ENCODE measurements at regions not wholly inside any gene's neighbourhood (a gene's known extent, or its start where the extent isn't known, plus 50 kb on each side); places are given as distances from the start of the nearest gene placed in this dataset.

DNA sequence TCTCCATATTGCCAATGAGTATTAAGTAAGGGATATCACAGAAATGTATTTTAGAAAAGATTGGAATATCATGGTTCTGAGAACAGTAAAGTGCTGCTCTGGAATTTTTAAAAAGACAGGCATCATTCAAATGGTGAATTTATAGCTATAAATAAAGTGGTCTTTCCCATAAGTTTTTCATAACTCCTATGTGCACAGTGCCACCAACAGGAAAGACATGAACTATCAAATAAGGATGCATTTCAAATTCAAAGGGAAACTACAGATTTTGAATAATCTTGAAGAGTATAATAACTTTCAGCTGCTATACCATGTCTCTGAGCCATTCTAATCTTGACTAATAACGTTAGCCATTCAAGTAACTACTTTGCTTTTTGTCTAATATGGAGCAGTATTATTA is 456.8 kb upstream of the GJE1 start:
- H3K9me3 ChIP-seq (ENCODE audit: insufficient read depth, low read depth, low read length): no peaks in the 10 kb centered on the region
- H3K27me3 Mint-ChIP-seq (ENCODE audit: low read depth, unreplicated experiment): no peaks in the 10 kb centered on the region

DNA sequence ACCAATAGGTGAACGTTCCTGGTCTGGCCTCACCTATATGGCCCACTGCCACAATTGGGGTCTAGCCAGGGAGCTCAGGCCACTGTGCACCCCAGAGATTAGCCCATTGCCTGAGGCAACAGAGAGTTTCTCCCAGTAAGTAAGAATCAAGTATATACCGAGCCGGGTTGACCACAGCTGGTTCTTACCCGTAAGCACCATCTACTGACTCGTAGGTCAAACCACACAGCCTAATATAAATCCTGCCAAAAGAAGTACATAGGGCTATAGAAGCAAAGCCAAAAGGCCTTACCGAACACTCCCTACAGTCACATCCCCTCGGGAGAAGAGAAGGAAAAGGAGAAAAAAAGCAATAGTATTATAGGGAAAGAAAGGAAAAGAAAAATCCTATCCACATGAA is 463.6 kb upstream of the GJE1 start:
- Mint-ChIP-seq H3K9me3 (ENCODE audit: unreplicated experiment) (no peaks in the 10 kb centered on the region), H3K4me3 (ENCODE audit: unreplicated experiment) (no peak overlapping the region), H3K27me3 (ENCODE audit: low read depth, unreplicated experiment) (no peaks in the 10 kb centered on the region), H3K27ac (ENCODE audit: unreplicated experiment) (no peak overlapping the region), H3K36me3 (ENCODE audit: low read depth, unreplicated experiment) (no peaks in the 10 kb centered on the region), H3K4me1 (ENCODE audit: low read depth, unreplicated experiment) (peaks cover 7% of the 10 kb centered on the region)
- Histone ChIP-seq H3K4me3 (ENCODE audit: insufficient read depth, low read depth, low read length) (no peak overlapping the region), H3K27ac (ENCODE audit: low read depth, low read length) (no peak overlapping the region), H4K20me1 (ENCODE audit: insufficient read depth, low read length) (no peaks in the 10 kb centered on the region), H2AFZ (ENCODE audit: low read depth, low read length) (no peak overlapping the region), H3K27me3 (ENCODE audit: insufficient read depth, low read length) (no peaks in the 10 kb centered on the region), H3K4me2 (ENCODE audit: low read length) (no peak overlapping the region), H3K36me3 (ENCODE audit: insufficient read depth, low read length) (no peaks in the 10 kb centered on the region), H3K9me3 (ENCODE audit: insufficient read depth, low read depth, low read length) (no peaks in the 10 kb centered on the region), H3K4me1 (ENCODE audit: insufficient read depth, low read length) (no peaks in the 10 kb centered on the region), H3K79me2 (ENCODE audit: insufficient read depth, low read length) (no peaks in the 10 kb centered on the region), H3K9ac (ENCODE audit: low read length) (no peak overlapping the region)
- DNase-seq (ENCODE audit: low read depth): no peak
- FAIRE-seq: no peak
- TF ChIP-seq, protein P1, sequence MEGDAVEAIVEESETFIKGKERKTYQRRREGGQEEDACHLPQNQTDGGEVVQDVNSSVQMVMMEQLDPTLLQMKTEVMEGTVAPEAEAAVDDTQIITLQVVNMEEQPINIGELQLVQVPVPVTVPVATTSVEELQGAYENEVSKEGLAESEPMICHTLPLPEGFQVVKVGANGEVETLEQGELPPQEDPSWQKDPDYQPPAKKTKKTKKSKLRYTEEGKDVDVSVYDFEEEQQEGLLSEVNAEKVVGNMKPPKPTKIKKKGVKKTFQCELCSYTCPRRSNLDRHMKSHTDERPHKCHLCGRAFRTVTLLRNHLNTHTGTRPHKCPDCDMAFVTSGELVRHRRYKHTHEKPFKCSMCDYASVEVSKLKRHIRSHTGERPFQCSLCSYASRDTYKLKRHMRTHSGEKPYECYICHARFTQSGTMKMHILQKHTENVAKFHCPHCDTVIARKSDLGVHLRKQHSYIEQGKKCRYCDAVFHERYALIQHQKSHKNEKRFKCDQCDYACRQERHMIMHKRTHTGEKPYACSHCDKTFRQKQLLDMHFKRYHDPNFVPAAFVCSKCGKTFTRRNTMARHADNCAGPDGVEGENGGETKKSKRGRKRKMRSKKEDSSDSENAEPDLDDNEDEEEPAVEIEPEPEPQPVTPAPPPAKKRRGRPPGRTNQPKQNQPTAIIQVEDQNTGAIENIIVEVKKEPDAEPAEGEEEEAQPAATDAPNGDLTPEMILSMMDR (IDR thresholded peaks at IDR 0.05; ENCODE audit: insufficient read depth, low read depth, low read length): no peak
- no peak for TF ChIP-seq EZH2 (IDR thresholded peaks at IDR 0.05; ENCODE audit: insufficient read depth, low read length)

More for the DNA sequence above, 456.8 kb upstream of the GJE1 start:
- H3K4me1 Mint-ChIP-seq (ENCODE audit: low read depth, unreplicated experiment): no peaks in the 10 kb centered on the region
- no peak overlapping the region for H3K9ac ChIP-seq (ENCODE audit: low read length)
- no peaks in the 10 kb centered on the region for H3K79me2 ChIP-seq (ENCODE audit: insufficient read depth, low read length)
- H3K27ac Mint-ChIP-seq (ENCODE audit: unreplicated experiment): no peak overlapping the region
- no peaks in the 10 kb centered on the region for H3K4me1 ChIP-seq (ENCODE audit: insufficient read depth, low read length)
- H3K27ac ChIP-seq (ENCODE audit: low read depth, low read length): no peak overlapping the region
- no peaks in the 10 kb centered on the region for H3K36me3 Mint-ChIP-seq (ENCODE audit: low read depth, unreplicated experiment)
- H3K4me3 Mint-ChIP-seq (ENCODE audit: unreplicated experiment): no peak overlapping the region
- H2AFZ ChIP-seq (ENCODE audit: low read depth, low read length): no peak overlapping the region
- H3K4me3 ChIP-seq (ENCODE audit: insufficient read depth, low read depth, low read length): no peak overlapping the region
- DNase-seq (ENCODE audit: low read depth) (no peak), FAIRE-seq (peak; percentile 89)
- TF ChIP-seq, protein P1 (IDR thresholded peaks at IDR 0.05; ENCODE audit: insufficient read depth, low read depth, low read length): peak; percentile 31
- TF ChIP-seq EZH2 (IDR thresholded peaks at IDR 0.05; ENCODE audit: insufficient read depth, low read length): no peak
- no peaks in the 10 kb centered on the region for H3K9me3 Mint-ChIP-seq (ENCODE audit: unreplicated experiment)
- no peaks in the 10 kb centered on the region for H3K27me3 ChIP-seq (ENCODE audit: insufficient read depth, low read length)
- H4K20me1 ChIP-seq (ENCODE audit: insufficient read depth, low read length): no peaks in the 10 kb centered on the region
- H3K4me2 ChIP-seq (ENCODE audit: low read length): no peak overlapping the region
- no peaks in the 10 kb centered on the region for H3K36me3 ChIP-seq (ENCODE audit: insufficient read depth, low read length)

DNA sequence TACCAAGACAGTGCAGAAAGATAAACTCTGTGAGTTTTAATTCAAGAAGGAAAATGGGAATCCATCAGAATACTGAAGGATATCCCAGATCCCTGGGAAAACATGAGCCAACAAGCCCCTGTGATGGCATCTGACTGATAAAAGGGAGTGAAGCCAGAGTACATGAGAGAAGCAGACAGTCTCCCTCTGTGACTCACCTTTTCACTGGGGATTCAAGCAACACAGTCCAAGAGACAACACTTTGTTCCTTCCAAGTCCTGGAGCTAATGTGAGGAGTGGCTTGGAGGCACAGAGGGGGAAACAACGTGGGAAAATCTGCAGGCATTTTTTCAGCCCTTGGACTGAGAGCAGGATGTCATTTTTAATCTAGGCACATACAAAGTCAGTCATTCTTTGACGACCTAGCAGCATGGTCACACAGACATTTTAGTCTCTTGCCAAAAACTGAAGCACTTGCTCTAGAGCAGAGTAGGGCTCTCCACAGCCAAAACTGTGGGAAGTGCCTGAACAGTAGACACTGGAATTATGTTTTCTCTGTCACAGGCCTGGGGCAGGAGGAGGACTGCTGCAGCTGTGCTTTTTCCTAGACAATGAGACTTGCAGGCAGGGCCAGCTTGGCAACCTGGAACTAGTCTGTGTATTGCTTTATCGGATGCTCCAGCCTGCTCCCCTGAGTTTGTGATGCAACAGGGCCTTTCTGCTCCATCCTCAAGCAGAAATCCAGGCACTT is 465.0 kb upstream of the GJE1 start:
- FAIRE-seq: no peak
- Mint-ChIP-seq H3K27ac (ENCODE audit: unreplicated experiment) (peak overlapping the region; percentile 79), H3K4me3 (ENCODE audit: unreplicated experiment) (no peak overlapping the region), H3K36me3 (ENCODE audit: low read depth, unreplicated experiment) (no peaks in the 10 kb centered on the region), H3K4me1 (ENCODE audit: low read depth, unreplicated experiment) (peaks cover 7% of the 10 kb centered on the region), H3K9me3 (ENCODE audit: unreplicated experiment) (no peaks in the 10 kb centered on the region), H3K27me3 (ENCODE audit: low read depth, unreplicated experiment) (no peaks in the 10 kb centered on the region)
- H3K27ac ChIP-seq (ENCODE audit: low read depth, low read length): no peak overlapping the region
- H3K79me2 ChIP-seq (ENCODE audit: insufficient read depth, low read length): no peaks in the 10 kb centered on the region
- no peak overlapping the region for H3K4me3 ChIP-seq (ENCODE audit: insufficient read depth, low read depth, low read length)
- no peaks in the 10 kb centered on the region for H3K9me3 ChIP-seq (ENCODE audit: insufficient read depth, low read depth, low read length)
- no peaks in the 10 kb centered on the region for H3K4me1 ChIP-seq (ENCODE audit: insufficient read depth, low read length)
- no peaks in the 10 kb centered on the region for H4K20me1 ChIP-seq (ENCODE audit: insufficient read depth, low read length)
- no peaks in the 10 kb centered on the region for H3K27me3 ChIP-seq (ENCODE audit: insufficient read depth, low read length)
- H2AFZ ChIP-seq (ENCODE audit: low read depth, low read length): no peak overlapping the region
- no peak overlapping the region for H3K9ac ChIP-seq (ENCODE audit: low read length)
- H3K36me3 ChIP-seq (ENCODE audit: insufficient read depth, low read length): no peaks in the 10 kb centered on the region
- TF ChIP-seq, protein P1 (IDR thresholded peaks at IDR 0.05; ENCODE audit: insufficient read depth, low read depth, low read length): no peak
- TF ChIP-seq EZH2 (IDR thresholded peaks at IDR 0.05; ENCODE audit: insufficient read depth, low read length): no peak
- no peak overlapping the region for H3K4me2 ChIP-seq (ENCODE audit: low read length)
- peak; percentile 20 for DNase-seq (ENCODE audit: low read depth)
